PC-9 (cell line): ENCODE measurements at regions not wholly inside any gene's neighbourhood (a gene's known extent, or its start where the extent isn't known, plus 50 kb on each side); places are given as distances from the start of the nearest gene placed in this dataset.

ENCODE experiments used
- CTCF ChIP-seq: fragments of 200-600 bp; sonication (generic); conservative IDR thresholded peaks from 2 replicates; pipeline ENCODE4 v1.6.1; 2017; ENCODE audit warnings: mixed run types, antibody characterized with exemption, mild to moderate bottlenecking, moderate library complexity
- EZH2 ChIP-seq: fragments of 200-600 bp; sonication (generic); IDR thresholded peaks from 2 replicates; pipeline ENCODE4 v1.8.0; 2017; ENCODE audit warnings: antibody characterized with exemption, low read depth

GRCh38 chr11:29480981-29481380, 535.8 kb downstream of the KCNA4 start:
- TF ChIP-seq CTCF = no peak
- TF ChIP-seq EZH2 = no peak
